Peyer's patch (tissue), 4 donors: ENCODE measurements at regions not wholly inside any gene's neighbourhood (a gene's known extent, or its start where the extent isn't known, plus 50 kb on each side); places are given as distances from the start of the nearest gene placed in this dataset.
A peak's percentile ranks its signal among the peaks of the same experiment; 100 is the strongest.

ENCODE experiments used
- DNase-seq, 3 donors: peaks; one replicate each; pipeline ENCODE4 v3.0.0-alpha.2; 2017 to 2019
- H3K27ac ChIP-seq, 4 donors: fragments of 200-600 bp; sonication (generic); one replicate each; pipeline ENCODE4 v1.5.1; 2016 to 2019
- H3K27me3 ChIP-seq, 2 donors: fragments of 200-600 bp; sonication (generic); one replicate each; pipeline ENCODE4 v1.5.1; 2019
- H3K36me3 ChIP-seq, 3 donors: fragments of 200-600 bp; sonication (generic); one replicate each; pipeline ENCODE4 v1.5.1; 2016 to 2019
- H3K4me1 ChIP-seq, 4 donors: fragments of 200-600 bp; sonication (generic); one replicate each; pipeline ENCODE4 v1.5.1; 2016 to 2019
- H3K4me3 ChIP-seq, 4 donors: fragments of 200-600 bp; sonication (generic); 1 replicate in 3 of 4; 2 replicates in 1 of 4; pipeline ENCODE4 v1.5.1; 2016 to 2019; ENCODE audit warnings: mild to moderate bottlenecking in 1 of 4
- H3K9me3 ChIP-seq, 4 donors: fragments of 200-600 bp; sonication (generic); one replicate each; pipeline ENCODE4 v1.5.1; 2016 to 2019; ENCODE audit warnings: mild to moderate bottlenecking in 1 of 4
- CTCF ChIP-seq, 6 experiments: fragments of 450-650 bp in 4 of 6; fragments of 200-600 bp in 2 of 6; sonication (generic) in 1 of 6; IDR thresholded peaks; one replicate each; pipeline ENCODE4 v1.5.1; 2017 to 2019; ENCODE audit warnings: antibody characterized with exemption in 6 of 6, mild to moderate bottlenecking in 3 of 6, moderate library complexity in 1 of 6
- POLR2A ChIP-seq, 2 donors: fragments of 450-650 bp; IDR thresholded peaks; one replicate each; pipeline ENCODE4 v1.5.1; 2017; ENCODE audit warnings: antibody characterized with exemption in 2 of 2, mild to moderate bottlenecking in 2 of 2, moderate library complexity in 2 of 2

GRCh38 chr7:156173346-156173745 is 361.1 kb upstream of the SHH start:
- Histone ChIP-seq H3K27me3 (no peaks in the 10 kb centered on the region), H3K4me3 (no peak overlapping the region), H3K36me3 (no peaks in the 10 kb centered on the region), H3K4me1 (no peaks in the 10 kb centered on the region), H3K27ac (no peak overlapping the region), H3K9me3 (no peaks in the 10 kb centered on the region)
- TF ChIP-seq POLR2A (IDR thresholded peaks at IDR 0.05) (no peak), CTCF (IDR thresholded peaks at IDR 0.05) (no peak)
- no peak for DNase-seq

DNA sequence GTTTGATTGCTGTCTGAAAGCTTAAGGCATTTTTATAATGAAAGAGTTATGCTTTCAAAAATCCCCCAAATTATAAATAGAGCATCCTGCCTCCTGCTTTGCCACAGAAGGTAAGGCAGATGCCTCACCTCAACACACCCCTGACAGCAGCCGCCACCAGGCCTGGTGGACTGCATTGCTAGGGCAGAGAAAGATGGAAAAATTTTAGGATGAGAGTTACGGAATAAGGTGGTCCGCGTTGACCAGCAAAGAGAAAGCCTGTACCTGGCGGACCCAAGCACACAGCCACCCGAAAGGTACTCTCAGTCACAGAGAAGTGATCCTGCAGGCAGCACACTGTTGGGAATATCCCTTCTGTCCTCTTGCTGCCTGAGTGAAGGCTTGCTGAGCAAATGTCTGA is 360.4 kb upstream of the SHH start:
- H3K27ac ChIP-seq, result no peak overlapping the region
- H3K9me3 ChIP-seq, result no peaks in the 10 kb centered on the region
- no peaks in the 10 kb centered on the region for H3K4me1 ChIP-seq
- DNase-seq, result no peak
- TF ChIP-seq POLR2A (IDR thresholded peaks at IDR 0.05), result no peak
- no peak for TF ChIP-seq CTCF (IDR thresholded peaks at IDR 0.05)
- no peak overlapping the region for H3K4me3 ChIP-seq
- no peaks in the 10 kb centered on the region for H3K36me3 ChIP-seq
- no peaks in the 10 kb centered on the region for H3K27me3 ChIP-seq

DNA sequence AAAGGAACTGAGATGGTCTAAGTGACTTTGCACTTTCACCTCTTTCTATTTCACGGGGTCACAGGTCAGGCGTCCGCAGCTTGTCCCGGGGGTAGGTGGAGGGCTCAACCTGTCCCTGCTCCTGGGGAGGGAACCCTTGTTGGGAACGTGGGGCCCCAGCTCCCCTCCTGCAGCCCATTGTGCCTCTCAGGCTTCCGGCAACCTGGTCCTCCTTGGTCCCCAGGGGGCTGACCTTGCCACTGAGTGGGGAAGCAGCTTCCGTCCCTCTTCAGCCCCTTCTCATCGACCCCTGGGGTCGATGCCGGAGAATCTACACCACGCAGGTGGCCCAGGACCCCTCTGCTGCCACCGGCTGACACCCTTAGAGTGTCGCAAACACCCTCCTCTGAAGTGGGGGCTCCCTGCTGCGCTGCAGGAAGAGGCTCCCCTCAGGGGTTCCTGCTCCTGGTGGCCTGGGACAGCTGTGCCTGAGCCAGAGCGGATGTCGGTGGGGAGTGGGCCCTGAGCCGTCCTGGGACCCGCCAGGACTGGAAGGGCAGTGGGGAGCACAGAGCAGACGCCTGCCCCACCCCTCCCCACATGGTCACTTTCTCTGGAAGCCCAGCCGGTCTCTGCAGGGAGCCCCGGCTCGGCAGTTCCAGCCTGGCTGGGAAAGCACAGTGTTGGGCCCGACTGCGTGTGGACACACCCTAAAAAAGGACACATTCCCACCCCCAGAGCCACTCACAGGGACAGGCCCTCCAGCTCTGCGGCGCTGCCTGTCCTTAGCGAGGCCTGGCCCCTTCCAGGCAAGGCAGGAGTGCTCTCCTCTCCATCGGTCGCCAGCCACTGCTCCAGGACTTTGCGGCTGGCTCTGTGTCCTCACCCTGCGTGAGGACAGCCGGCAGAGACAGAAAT is 357.5 kb upstream of the SHH start:
- Histone ChIP-seq H3K4me3 (no peak overlapping the region), H3K27ac (no peak overlapping the region)

GRCh38 chr7:156168434-156168833 is 356.2 kb upstream of the SHH start:
- Histone ChIP-seq H3K4me3 (no peak overlapping the region), H3K36me3 (no peaks in the 10 kb centered on the region), H3K4me1 (no peaks in the 10 kb centered on the region), H3K27ac (no peak overlapping the region), H3K9me3 (no peaks in the 10 kb centered on the region), H3K27me3 (no peaks in the 10 kb centered on the region)
- TF ChIP-seq CTCF (IDR thresholded peaks at IDR 0.05) (no peak), POLR2A (IDR thresholded peaks at IDR 0.05) (no peak)
- no peak for DNase-seq

More for the DNA sequence above, 357.5 kb upstream of the SHH start:
- Histone ChIP-seq H3K9me3 (no peaks in the 10 kb centered on the region), H3K4me1 (no peaks in the 10 kb centered on the region), H3K36me3 (no peaks in the 10 kb centered on the region), H3K27me3 (no peaks in the 10 kb centered on the region)
- peak in 1 of 3 donors; percentile 34 for DNase-seq
- TF ChIP-seq POLR2A (IDR thresholded peaks at IDR 0.05) (no peak), CTCF (IDR thresholded peaks at IDR 0.05) (no peak)

- H3K9me3 ChIP-seq, result no peaks in the 10 kb centered on the region
- no peak overlapping the region for H3K27ac ChIP-seq
- H3K4me1 ChIP-seq, result no peaks in the 10 kb centered on the region
- H3K27me3 ChIP-seq, result no peaks in the 10 kb centered on the region
- no peak for DNase-seq
- TF ChIP-seq CTCF (IDR thresholded peaks at IDR 0.05) (no peak), POLR2A (IDR thresholded peaks at IDR 0.05) (no peak)
- H3K4me3 ChIP-seq, result no peak overlapping the region
- no peaks in the 10 kb centered on the region for H3K36me3 ChIP-seq
These were observed 355.7 kb upstream of the SHH start for GRCh38 chr7:156167987-156168386.
